PC-3 (cell line): ENCODE measurements at regions not wholly inside any gene's neighbourhood (a gene's known extent, or its start where the extent isn't known, plus 50 kb on each side); places are given as distances from the start of the nearest gene placed in this dataset.

Source experiments
- CTCF ChIP-seq: fragments of 300-600 bp; sonication (generic); conservative IDR thresholded peaks from 2 replicates; pipeline ENCODE4 v1.5.1; 2017; ENCODE audit warnings: antibody characterized with exemption, low read depth, mild to moderate bottlenecking, low read length
- EZH2phosphoT487 ChIP-seq: fragments of 300-600 bp; sonication (generic); IDR thresholded peaks from 2 replicates; pipeline ENCODE4 v1.6.1; 2018; ENCODE audit warnings: mild to moderate bottlenecking, antibody characterized with exemption, low read length, borderline replicate concordance

- TF ChIP-seq CTCF (no peak), EZH2phosphoT487 (no peak)
Measured at GRCh38 chr2:13950761-13951160, 681.8 kb upstream of the LRATD1 start.
